MM.1S (cell line): ENCODE measurements at regions not wholly inside any gene's neighbourhood (a gene's known extent, or its start where the extent isn't known, plus 50 kb on each side); places are given as distances from the start of the nearest gene placed in this dataset.

Experiments
- DNase-seq: peaks from one replicate; pipeline ENCODE4 v3.0.0-alpha.2; 2015
- H2AFZ ChIP-seq: fragments of 300-600 bp; sonication (generic); 2 replicates; pipeline ENCODE4 v1.6.0; 2016; ENCODE audit warnings: antibody characterized with exemption, low read length
- H3F3A ChIP-seq: fragments of 300-600 bp; sonication (generic); 2 replicates; pipeline ENCODE4 v1.6.1; 2016; ENCODE audit warnings: mild to moderate bottlenecking, antibody characterized with exemption, low read length, moderate library complexity, mixed read lengths; ENCODE audit not compliant: insufficient read depth
- H3K27ac ChIP-seq: fragments of 300-600 bp; sonication (generic); 2 replicates; pipeline ENCODE4 v1.5.1; 2016; ENCODE audit warnings: mild to moderate bottlenecking, low read length
- H3K27me3 ChIP-seq: fragments of 300-600 bp; sonication (generic); replicated peaks from 2 replicates; pipeline ENCODE4 v1.6.0; 2016; ENCODE audit warnings: low read length; ENCODE audit not compliant: insufficient read depth
- H3K36me3 ChIP-seq: fragments of 300-600 bp; sonication (generic); replicated peaks from 2 replicates; pipeline ENCODE4 v1.6.1; 2016; ENCODE audit warnings: mild to moderate bottlenecking, low read length, mixed read lengths; ENCODE audit not compliant: insufficient read depth
- H3K4me1 ChIP-seq: fragments of 300-600 bp; sonication (generic); 2 replicates; pipeline ENCODE4 v1.6.1; 2016; ENCODE audit warnings: low read length, mixed read lengths
- H3K4me2 ChIP-seq: fragments of 300-600 bp; sonication (generic); 2 replicates; pipeline ENCODE4 v1.6.0; 2016; ENCODE audit warnings: low read depth, low read length
- H3K4me3 ChIP-seq: fragments of 300-600 bp; sonication (generic); 2 replicates; pipeline ENCODE4 v1.5.1; 2016; ENCODE audit warnings: low read length, mixed read lengths
- H3K79me2 ChIP-seq: fragments of 300-600 bp; sonication (generic); 2 replicates; pipeline ENCODE4 v1.6.1; 2016; ENCODE audit warnings: mixed run types, low read length, mixed read lengths
- H3K9ac ChIP-seq: fragments of 300-600 bp; sonication (generic); 2 replicates; pipeline ENCODE4 v1.6.1; 2016; ENCODE audit warnings: low read length, mixed read lengths
- H3K9me2 ChIP-seq: fragments of 300-600 bp; sonication (generic); replicated peaks from 2 replicates; pipeline ENCODE4 v1.6.1; 2016; ENCODE audit warnings: mild to moderate bottlenecking, low read length, mixed read lengths; ENCODE audit not compliant: insufficient read depth
- H3K9me3 ChIP-seq: fragments of 300-600 bp; sonication (generic); replicated peaks from 2 replicates; pipeline ENCODE4 v1.6.1; 2016; ENCODE audit warnings: mild to moderate bottlenecking, low read length, mixed read lengths; ENCODE audit not compliant: insufficient read depth
- H4K20me1 ChIP-seq: fragments of 300-600 bp; sonication (generic); 2 replicates; pipeline ENCODE4 v1.6.1; 2016; ENCODE audit warnings: mild to moderate bottlenecking, low read length, moderate library complexity, mixed read lengths; ENCODE audit not compliant: insufficient read depth
- CTCF ChIP-seq: fragments of 300-600 bp; sonication (generic); IDR thresholded peaks from 2 replicates; pipeline ENCODE4 v1.5.1; 2016; ENCODE audit warnings: antibody characterized with exemption, low read length, mixed read lengths
- EZH2 ChIP-seq: fragments of 300-600 bp; sonication (generic); optimal IDR thresholded peaks from 2 replicates; pipeline ENCODE3; 2017; ENCODE audit warnings: low read depth, mild to moderate bottlenecking, antibody characterized with exemption, low read length, mixed read lengths
- EZH2phosphoT487 ChIP-seq: fragments of 300-600 bp; sonication (generic); IDR thresholded peaks from 2 replicates; pipeline ENCODE4 v1.6.1; 2018; ENCODE audit warnings: antibody characterized with exemption, low read length

DNA sequence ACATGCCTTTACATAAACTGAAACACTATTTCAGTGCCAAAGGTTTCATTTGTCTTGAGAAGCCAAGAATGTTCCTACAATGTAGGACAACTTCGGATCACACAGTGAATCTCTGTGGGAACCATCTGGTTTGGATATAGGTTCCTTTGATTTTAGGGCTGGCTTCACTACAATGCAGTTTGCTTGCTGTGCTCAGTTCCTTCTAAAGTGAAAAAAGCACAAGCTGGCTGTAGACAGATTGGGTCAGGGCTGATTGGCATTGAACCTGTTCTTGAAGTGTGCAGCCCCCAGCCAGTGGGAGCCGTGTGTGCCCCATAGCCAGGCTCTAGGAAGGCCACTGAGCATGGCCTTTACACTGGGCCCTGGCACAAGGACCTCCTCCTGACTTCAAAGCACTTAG, 167.9 kb upstream of the HNRNPA3 start:
- Histone ChIP-seq H3K4me1 (no peaks in the 10 kb centered on the region), H3K79me2 (no peaks in the 10 kb centered on the region), H3K27ac (no peak overlapping the region), H3K9me3 (no peaks in the 10 kb centered on the region), H4K20me1 (no peaks in the 10 kb centered on the region), H3K4me2 (no peak overlapping the region), H2AFZ (no peak overlapping the region), H3K27me3 (no peaks in the 10 kb centered on the region), H3K9ac (no peak overlapping the region), H3K4me3 (no peak overlapping the region), H3K36me3 (no peaks in the 10 kb centered on the region), H3K9me2 (no peaks in the 10 kb centered on the region), H3F3A (no peaks in the 10 kb centered on the region)
- no peak for DNase-seq
- TF ChIP-seq EZH2phosphoT487, result no peak
- TF ChIP-seq CTCF, result no peak
- no peak for TF ChIP-seq EZH2

GRCh38 chr2:177048981-177049380, 163.6 kb upstream of the HNRNPA3 start:
- H3K79me2 ChIP-seq, result no peaks in the 10 kb centered on the region
- no peak overlapping the region for H3K4me3 ChIP-seq
- no peaks in the 10 kb centered on the region for H3K9me3 ChIP-seq
- no peaks in the 10 kb centered on the region for H3F3A ChIP-seq
- no peaks in the 10 kb centered on the region for H3K4me1 ChIP-seq
- H3K4me2 ChIP-seq, result no peak overlapping the region
- H3K9ac ChIP-seq, result no peak overlapping the region
- H3K27ac ChIP-seq, result no peak overlapping the region
- H3K36me3 ChIP-seq, result no peaks in the 10 kb centered on the region
- no peaks in the 10 kb centered on the region for H4K20me1 ChIP-seq
- DNase-seq, result no peak
- H3K9me2 ChIP-seq, result no peaks in the 10 kb centered on the region
- H2AFZ ChIP-seq, result no peak overlapping the region
- H3K27me3 ChIP-seq, result no peaks in the 10 kb centered on the region
- TF ChIP-seq EZH2phosphoT487 (no peak), EZH2 (no peak), CTCF (no peak)

GRCh38 chr2:177051278-177051677, 161.3 kb upstream of the HNRNPA3 start:
- DNase-seq, result no peak

More at GRCh38 chr2:177051278-177051677, 161.3 kb upstream of the HNRNPA3 start:
- no peak overlapping the region for H2AFZ ChIP-seq
- H3K4me3 ChIP-seq, result no peak overlapping the region
- no peak overlapping the region for H3K27ac ChIP-seq
- no peaks in the 10 kb centered on the region for H3F3A ChIP-seq
- no peak overlapping the region for H3K9ac ChIP-seq
- TF ChIP-seq EZH2 (no peak), EZH2phosphoT487 (no peak), CTCF (no peak)
- no peaks in the 10 kb centered on the region for H3K9me3 ChIP-seq
- H3K4me2 ChIP-seq, result no peak overlapping the region
- H3K79me2 ChIP-seq, result no peaks in the 10 kb centered on the region
- H3K36me3 ChIP-seq, result no peaks in the 10 kb centered on the region
- H3K9me2 ChIP-seq, result no peaks in the 10 kb centered on the region
- H4K20me1 ChIP-seq, result no peaks in the 10 kb centered on the region
- no peaks in the 10 kb centered on the region for H3K27me3 ChIP-seq
- H3K4me1 ChIP-seq, result no peaks in the 10 kb centered on the region
